GM21723 (cell line): ENCODE measurements at regions not wholly inside any gene's neighbourhood (a gene's known extent, or its start where the extent isn't known, plus 50 kb on each side); places are given as distances from the start of the nearest gene placed in this dataset.

ENCODE experiments used
- ATAC-seq: cut with Tn5 transposase; IDR thresholded peaks from one replicate; pipeline ENCODE4 v1.9.1; 2021; ENCODE audit warnings: mild to moderate bottlenecking, moderate library complexity; ENCODE audit not compliant: unreplicated experiment

GRCh38 chr18:78738076-78738690 is 241.4 kb upstream of the SALL3 start:
- ATAC-seq: no peak

DNA sequence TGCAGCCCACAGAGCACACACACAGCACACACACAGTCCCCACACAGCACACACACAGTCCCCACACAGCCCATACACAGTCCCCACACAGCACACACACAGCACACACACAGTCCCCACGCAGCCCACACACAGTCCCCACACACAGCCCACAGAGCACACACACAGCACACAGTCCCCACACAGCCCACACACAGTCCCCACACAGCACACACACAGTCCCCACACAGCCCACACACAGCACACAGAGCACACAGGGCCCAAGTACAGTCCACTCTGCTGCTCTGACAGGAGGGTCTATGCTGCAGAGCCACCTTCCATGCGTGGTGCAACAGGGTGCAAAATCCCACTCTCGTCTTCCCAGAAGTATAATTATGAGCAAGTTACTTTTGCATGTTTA is 240.5 kb upstream of the SALL3 start:
- no peak for ATAC-seq

DNA sequence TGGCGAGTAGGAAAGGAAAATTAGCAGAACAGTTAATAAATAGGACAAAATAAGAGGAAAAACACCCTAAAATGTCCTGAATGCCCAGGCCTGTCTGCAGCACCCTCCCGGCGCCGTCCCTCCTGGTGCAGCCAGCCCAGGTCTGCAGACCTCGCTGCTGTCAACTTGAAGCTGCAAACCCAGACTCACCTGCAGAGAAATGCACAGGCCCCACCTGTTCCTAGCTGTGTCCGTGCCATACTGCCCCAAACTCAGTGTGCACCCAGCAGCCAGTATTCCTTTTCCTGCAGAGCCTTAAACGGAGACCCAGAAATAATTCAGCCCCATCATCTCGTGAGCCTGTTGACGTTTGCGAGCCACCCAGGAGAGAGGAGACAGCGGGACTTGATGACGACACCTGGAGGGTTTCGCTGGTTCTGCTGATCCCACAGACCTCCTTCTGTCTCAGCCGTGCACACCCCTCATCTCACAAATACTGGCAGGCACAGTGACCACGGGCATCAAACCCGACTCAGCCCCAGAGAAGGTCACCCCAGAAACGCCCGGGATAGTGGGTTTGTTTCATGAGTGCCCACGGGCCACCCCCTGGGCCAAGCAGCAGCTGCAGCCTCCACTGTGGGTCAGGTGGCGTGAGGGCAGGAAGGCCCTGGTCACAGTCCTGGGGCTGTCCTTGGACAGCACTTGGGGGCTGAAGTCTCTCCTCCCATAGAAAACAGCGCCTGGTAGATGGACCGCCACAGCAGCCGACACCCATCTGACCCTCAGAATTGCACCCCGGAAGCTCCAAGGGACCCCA is 239.5 kb upstream of the SALL3 start:
- no peak for ATAC-seq

DNA sequence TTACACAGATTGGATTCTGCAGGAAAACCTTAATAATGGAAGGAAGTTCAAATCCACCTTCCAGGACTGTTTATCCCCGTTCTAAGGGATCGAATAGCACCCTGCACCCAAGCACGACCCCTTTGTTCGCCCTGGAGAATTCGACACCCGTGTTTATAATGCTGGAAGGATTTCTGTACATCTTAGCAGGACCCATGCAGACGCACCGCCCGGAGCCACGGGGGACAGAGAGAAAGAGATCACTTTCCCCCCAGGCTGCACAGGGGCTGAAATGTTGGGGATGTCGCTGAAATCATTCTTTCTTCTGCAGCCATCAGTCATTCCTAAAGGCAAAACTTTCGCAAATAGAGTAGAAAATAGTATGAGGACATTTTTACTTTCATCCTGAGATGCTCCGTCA is 238.7 kb upstream of the SALL3 start:
- ATAC-seq: no peak

DNA sequence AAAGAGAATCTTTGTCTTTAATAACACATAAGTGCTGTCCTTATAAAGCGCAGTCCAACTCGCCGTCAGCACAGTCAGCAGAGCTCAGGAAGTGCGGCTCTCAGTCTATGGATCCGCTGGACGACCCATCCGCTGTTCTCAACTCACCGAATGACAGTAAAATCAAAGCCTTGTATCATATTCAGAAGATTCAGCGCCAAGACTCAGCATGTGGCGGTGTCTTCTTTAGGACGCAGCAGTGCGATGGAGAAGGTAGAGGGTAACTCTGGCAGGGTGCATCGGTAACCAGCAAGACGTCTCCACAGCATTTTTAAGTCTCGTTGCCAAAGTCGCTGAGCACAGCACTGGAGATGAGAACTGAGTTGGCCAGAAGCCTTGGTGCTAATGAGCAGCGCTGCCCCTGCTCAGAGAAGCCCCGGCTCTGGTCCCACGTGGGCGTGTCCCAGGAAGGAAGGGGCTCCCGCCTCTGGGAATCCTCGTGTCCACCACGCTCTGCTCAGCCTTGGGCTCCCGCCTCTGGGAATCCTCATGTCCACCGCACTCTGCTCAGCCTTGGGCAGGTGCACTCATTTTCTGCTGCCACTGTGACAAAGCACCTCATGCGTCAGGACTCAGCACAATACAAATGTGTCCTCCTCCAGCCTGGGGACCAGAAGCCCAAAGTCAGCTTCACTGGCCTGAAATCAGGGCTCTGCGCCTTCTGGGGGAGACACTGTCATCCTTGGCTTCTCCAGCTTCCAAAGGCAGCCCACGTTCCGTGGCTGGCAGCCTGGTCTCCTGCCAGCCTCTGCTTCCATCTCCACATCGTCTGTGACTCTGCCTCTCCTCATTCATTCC is 238.0 kb upstream of the SALL3 start:
- ATAC-seq: no peak

DNA sequence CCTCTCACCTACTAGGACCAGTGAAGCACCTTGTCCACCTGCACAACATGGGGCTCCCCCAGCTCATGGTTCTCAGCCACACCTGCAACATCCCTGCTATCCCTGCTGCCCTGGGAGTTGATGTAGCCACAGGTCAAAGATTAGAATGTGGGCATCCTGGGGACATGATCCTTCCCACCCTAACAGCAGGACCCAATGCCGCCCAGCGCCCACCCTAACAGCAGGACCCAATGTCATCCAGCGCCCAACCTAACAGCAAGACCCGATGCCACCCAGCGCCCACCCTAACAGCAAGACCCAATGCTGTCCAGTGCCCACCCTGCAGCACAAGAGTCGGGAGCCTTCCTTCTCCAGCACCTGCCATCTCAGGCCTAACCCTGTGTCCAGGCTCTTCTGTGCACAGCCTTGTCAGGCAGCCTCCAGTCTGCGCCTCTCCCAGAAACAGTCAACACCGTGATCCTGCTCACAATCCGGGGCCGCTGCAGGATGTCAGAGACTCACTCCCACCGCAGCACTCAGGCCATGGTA is 237.3 kb upstream of the SALL3 start:
- ATAC-seq: no peak

- ATAC-seq: no peak
Measured at GRCh38 chr18:78743078-78743477, 236.5 kb upstream of the SALL3 start.

DNA sequence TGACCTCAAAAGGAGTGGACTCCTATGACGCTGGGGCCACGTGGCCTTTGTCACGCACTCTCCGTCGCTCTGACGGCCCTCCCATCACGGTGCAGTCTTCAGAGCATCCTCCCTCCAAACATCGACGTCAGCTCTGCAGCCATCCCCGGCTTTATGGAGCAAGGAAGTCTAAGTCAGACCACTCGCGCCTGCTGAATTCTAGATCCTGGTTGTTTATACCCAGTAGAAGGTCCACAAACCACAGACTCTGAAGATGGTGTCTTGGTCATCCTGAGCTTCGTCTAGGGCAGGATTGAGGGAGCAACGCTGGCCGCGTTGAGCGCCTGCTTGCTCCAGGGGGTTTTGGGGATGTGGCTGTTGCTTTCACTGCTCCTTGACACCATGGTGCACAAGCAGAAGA is 228.0 kb upstream of the SALL3 start:
- ATAC-seq: no peak

GRCh38 chr18:78753240-78753639 is 226.4 kb upstream of the SALL3 start:
- no peak for ATAC-seq

- no peak for ATAC-seq
Measured at GRCh38 chr18:78754311-78755043, 225.1 kb upstream of the SALL3 start.

DNA sequence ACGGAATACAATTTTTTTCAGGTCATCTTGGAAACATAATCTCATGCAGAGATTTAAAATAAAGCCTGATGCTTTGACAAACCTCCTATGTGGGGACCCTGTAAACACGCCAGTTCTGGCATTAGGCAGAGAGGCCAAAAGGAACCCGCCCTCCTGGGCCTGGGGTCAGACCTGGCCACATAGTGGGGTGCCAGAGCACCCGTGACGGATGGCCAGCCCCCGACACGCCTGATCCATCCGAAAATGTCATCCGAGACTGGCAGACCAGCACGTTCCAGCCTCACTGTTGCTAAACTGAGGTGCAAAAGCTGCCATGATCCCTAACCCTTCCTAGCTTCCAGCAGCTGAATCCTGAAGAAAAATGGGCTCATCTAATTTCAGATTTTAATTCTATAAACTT is 222.6 kb upstream of the SALL3 start:
- ATAC-seq: no peak

- no peak for ATAC-seq
Measured at GRCh38 chr18:78758496-78758895, 221.1 kb upstream of the SALL3 start.

DNA sequence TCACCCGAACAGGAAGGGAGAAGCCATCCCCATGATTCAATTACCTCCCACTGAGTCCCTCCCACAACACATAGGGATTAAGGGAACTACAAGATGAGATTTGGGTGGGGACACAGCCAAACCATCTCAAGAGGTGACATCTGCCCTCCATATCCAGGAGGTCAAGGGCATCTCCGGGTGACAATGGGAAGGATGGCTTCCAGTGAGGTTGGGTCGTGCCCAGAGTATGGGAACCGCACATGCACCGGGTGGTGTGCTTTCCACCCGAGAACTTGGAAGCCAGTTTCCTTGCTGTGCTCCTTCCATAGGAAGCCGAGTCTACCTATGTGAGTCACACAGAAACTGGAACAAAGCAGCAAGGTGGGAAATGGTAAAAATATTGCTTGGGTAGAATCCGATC is 216.9 kb upstream of the SALL3 start:
- ATAC-seq: no peak

GRCh38 chr18:78764544-78764943 is 215.1 kb upstream of the SALL3 start:
- no peak for ATAC-seq

GRCh38 chr18:78765142-78765541 is 214.5 kb upstream of the SALL3 start:
- no peak for ATAC-seq

DNA sequence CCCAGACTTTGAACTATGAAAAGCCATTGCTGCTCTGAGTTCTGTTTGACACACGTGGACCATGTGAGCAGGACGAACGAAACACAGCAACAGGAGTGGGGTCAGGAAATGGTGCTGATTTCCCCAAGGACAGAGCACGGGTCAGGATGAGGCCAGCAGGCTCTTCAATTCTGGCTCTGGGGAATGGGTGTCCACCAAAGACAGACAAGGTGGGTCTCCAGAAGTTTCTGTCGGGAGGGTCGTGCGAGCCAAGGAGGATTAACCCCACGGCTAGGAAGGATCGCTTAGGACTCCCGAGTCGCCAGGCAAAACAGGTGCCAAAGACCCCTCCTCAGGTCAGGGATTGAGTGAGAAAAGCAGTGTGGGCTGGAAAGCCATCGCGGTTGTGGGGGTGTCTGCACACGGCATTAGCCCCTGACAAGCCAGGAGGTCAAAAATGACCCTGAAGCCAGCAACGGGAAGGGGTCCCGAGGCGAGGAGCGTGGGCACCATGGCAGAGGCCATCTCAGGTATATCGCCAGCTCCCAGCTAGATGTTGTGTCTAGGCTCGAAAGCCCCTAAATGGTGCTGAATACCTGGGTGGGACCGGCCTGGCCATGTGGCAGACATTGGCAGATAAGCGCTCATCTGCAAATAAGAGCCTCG is 213.9 kb upstream of the SALL3 start:
- ATAC-seq: no peak

GRCh38 chr18:78766651-78767533 is 212.7 kb upstream of the SALL3 start:
- ATAC-seq: no peak

- ATAC-seq: no peak
Measured at GRCh38 chr18:78767648-78768071, 212.0 kb upstream of the SALL3 start.

DNA sequence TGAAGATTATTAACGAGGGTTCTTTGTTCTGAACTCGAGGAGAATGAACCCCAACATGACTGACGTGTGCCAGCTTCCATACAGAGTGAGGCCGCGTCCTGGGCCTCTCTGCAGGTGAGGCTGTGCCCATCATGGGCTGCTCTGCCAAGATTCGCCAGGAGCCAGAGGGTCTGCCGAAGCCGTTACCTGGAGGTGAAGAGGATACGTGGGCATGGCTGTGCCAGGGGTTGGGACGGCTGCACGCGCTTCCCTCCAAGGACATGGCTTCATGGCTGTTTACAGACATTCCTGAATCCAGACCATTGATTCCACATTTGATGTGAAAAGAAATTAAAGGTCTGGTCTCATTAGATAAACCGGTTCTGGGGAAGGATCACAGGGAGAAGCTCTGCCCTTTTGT is 211.4 kb upstream of the SALL3 start:
- no peak for ATAC-seq
